Mesothelial cell of epicardium (in vitro differentiated cells): ENCODE measurements at regions not wholly inside any gene's neighbourhood (a gene's known extent, or its start where the extent isn't known, plus 50 kb on each side); places are given as distances from the start of the nearest gene placed in this dataset.

Source experiments
- DNase-seq, 2 experiments: peaks; one replicate each; pipeline ENCODE4 v3.0.0; 2021; ENCODE audit warnings: low spot score in 2 of 2; ENCODE audit not compliant: unreplicated experiment in 2 of 2
- H3K27ac Mint-ChIP-seq: 2 replicates; pipeline ENCODE4 v1.8.0; 2021; ENCODE audit warnings: mixed read lengths
- H3K27me3 Mint-ChIP-seq: 2 replicates; pipeline ENCODE4 v1.8.0; 2021; ENCODE audit warnings: low read depth, mixed read lengths
- H3K36me3 Mint-ChIP-seq: 2 replicates; pipeline ENCODE4 v1.8.0; 2021; ENCODE audit warnings: mixed read lengths
- H3K4me1 Mint-ChIP-seq: 2 replicates; pipeline ENCODE4 v1.8.0; 2021; ENCODE audit warnings: mixed read lengths
- H3K4me3 Mint-ChIP-seq: 2 replicates; pipeline ENCODE4 v1.8.0; 2021; ENCODE audit warnings: mild to moderate bottlenecking, moderate library complexity, mixed read lengths
- H3K9me3 Mint-ChIP-seq: 2 replicates; pipeline ENCODE4 v1.8.0; 2021; ENCODE audit warnings: mixed read lengths
- TF ChIP-seq, protein P1 (sequence below): fragments of 200-600 bp; sonication (generic); IDR thresholded peaks from one replicate; pipeline ENCODE4 v1.5.0; 2021; ENCODE audit warnings: antibody characterized with exemption; ENCODE audit not compliant: unreplicated experiment

DNA sequence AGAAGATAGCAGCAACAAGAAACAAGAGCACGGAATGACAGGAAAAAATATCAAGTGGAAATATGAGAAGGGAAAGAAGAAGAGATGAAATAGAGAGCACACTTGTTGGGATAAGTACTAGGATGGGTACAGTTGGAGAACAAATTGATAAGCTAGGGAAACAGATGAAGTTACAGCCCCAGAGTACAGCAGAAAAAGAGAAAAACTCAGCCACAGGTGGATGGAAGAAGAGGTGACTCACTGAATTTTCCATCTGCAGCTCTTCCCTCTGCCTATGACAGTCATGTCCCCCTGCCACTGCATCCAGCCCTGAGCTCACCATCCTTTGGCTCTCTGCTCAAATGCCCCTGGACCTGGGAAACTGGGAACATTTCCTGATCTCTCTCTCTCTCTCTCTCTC lies 209.0 kb downstream of the BCOR start:
- no peak for DNase-seq
- no peaks in the 10 kb centered on the region for H3K27me3 Mint-ChIP-seq
- TF ChIP-seq, protein P1, sequence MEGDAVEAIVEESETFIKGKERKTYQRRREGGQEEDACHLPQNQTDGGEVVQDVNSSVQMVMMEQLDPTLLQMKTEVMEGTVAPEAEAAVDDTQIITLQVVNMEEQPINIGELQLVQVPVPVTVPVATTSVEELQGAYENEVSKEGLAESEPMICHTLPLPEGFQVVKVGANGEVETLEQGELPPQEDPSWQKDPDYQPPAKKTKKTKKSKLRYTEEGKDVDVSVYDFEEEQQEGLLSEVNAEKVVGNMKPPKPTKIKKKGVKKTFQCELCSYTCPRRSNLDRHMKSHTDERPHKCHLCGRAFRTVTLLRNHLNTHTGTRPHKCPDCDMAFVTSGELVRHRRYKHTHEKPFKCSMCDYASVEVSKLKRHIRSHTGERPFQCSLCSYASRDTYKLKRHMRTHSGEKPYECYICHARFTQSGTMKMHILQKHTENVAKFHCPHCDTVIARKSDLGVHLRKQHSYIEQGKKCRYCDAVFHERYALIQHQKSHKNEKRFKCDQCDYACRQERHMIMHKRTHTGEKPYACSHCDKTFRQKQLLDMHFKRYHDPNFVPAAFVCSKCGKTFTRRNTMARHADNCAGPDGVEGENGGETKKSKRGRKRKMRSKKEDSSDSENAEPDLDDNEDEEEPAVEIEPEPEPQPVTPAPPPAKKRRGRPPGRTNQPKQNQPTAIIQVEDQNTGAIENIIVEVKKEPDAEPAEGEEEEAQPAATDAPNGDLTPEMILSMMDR = no peak
- no peaks in the 10 kb centered on the region for H3K36me3 Mint-ChIP-seq
- no peaks in the 10 kb centered on the region for H3K4me1 Mint-ChIP-seq
- H3K27ac Mint-ChIP-seq = no peak overlapping the region
- H3K4me3 Mint-ChIP-seq = no peak overlapping the region
- H3K9me3 Mint-ChIP-seq = peaks cover 20% of the 10 kb centered on the region

DNA sequence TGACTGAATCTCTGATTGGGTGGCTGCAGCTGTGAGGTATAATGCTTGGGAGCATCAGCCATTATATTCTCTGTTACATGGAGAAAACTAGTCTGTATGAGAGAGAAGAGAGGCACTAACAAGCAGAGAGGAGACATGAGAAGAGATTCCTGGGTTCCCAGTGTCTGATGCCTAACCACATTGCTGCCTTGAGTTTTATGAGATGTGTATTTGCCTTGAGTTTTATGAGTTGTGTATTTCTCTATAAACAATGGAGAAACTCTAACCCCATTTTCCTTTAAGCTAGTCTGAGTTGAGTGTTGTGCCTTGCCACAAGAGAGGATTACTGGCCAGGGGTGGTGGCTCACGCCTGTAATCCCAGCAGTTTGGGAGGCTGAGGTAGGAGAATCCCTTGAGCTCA lies 208.1 kb downstream of the BCOR start:
- H3K27ac Mint-ChIP-seq = no peak overlapping the region
- peaks cover 13% of the 10 kb centered on the region for H3K9me3 Mint-ChIP-seq
- no peak for DNase-seq
- peaks cover 3% of the 10 kb centered on the region for H3K4me1 Mint-ChIP-seq
- H3K27me3 Mint-ChIP-seq = no peaks in the 10 kb centered on the region
- H3K4me3 Mint-ChIP-seq = no peak overlapping the region
- TF ChIP-seq, protein P1 = no peak
- no peaks in the 10 kb centered on the region for H3K36me3 Mint-ChIP-seq

DNA sequence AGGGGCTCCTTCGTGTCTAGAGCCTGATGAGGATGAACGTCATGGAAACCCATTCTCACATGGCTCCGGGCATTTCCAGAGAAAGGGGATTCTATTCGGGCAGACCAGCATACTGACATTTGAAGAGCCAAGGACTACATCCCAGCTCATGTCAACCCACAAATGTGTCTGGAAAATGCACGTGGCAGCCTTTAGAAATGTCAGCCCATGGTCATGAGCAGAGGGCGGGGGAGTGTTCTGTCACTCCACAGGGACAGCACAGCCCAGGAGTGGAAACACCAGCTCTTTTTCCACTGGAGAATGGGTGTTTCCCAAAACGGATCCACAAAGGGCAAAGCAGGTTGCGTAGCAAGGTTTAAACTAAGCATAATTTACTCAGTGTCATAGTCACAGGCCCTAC lies 207.0 kb downstream of the BCOR start:
- Mint-ChIP-seq H3K27ac (no peak overlapping the region), H3K4me3 (no peak overlapping the region), H3K36me3 (no peaks in the 10 kb centered on the region), H3K9me3 (peaks cover 14% of the 10 kb centered on the region), H3K27me3 (no peaks in the 10 kb centered on the region), H3K4me1 (peaks cover 13% of the 10 kb centered on the region)
- TF ChIP-seq, protein P1 = no peak
- no peak for DNase-seq

DNA sequence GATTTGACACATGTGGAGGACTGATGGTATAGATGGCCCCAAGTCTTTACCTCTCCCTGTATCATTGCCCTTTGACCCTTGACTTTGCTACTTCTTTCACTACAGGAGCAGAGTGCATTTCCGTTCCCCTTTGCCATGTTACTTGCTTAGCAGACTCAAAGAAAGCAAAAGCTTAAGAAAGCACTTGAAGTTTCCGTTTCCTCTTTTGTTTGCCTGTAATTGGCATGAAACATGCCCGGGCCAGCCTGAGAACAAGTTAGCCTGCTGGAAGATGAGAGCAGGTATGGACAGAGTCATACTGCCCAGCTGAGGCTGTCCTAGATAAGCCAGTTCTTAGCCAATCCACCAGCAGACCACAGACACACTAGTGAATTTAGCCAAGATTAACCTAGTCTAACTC lies 206.0 kb downstream of the BCOR start:
- TF ChIP-seq, protein P1 = no peak
- Mint-ChIP-seq H3K4me1 (peaks cover 19% of the 10 kb centered on the region), H3K27me3 (no peaks in the 10 kb centered on the region), H3K9me3 (peaks cover 17% of the 10 kb centered on the region), H3K4me3 (no peak overlapping the region), H3K27ac (no peak overlapping the region), H3K36me3 (no peaks in the 10 kb centered on the region)
- no peak for DNase-seq

DNA sequence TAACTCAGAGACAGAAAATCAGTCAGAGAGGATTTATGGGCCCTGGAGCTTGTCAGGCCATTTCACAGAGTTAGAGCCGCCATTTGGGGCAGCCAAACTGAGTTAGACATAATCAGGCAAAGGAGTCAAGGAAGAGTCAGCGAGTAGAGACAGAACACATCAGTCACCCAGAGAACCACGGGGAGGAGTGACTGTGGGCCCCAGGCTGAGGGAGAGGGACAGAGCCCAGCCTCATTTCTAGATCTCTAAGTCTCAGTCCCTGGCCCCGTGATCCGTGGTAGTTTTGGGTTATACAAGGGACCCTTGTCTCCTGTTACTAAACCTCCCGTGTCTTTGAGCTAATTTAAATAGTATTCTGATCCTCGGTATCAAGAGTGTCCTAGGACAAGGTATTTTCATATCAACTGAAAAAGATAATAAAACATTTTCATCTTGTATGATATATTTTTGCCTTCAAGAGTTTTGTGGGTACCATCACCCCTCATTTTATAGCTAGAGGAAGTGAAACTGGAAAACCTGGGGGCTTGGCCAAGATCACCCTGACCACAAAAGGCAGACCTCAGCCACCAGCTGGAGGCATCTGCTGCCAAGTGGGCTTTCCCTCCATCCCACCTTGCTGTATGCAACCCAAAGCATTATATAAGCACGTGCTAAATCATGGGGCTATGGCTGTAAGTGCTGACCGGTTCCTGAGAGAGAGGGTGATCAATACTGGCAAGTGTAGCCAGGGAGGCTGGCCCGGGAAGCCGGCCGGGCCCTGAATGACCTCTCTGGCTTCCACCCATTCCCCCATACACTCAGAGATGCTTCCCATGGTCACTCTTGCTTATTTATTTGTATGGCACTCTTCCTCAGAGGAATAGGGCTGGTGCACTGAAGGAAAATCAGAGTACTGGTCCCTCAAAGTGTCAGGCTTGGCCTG lies 204.1 kb downstream of the BCOR start:
- Mint-ChIP-seq H3K4me3 (no peak overlapping the region), H3K27ac (no peak overlapping the region), H3K4me1 (peaks cover 31% of the 10 kb centered on the region), H3K27me3 (no peaks in the 10 kb centered on the region), H3K9me3 (peaks cover 17% of the 10 kb centered on the region), H3K36me3 (no peaks in the 10 kb centered on the region)
- DNase-seq = no peak
- TF ChIP-seq, protein P1 = no peak
